Esophagus muscularis mucosa (tissue), 4 donors: ENCODE measurements at regions not wholly inside any gene's neighbourhood (a gene's known extent, or its start where the extent isn't known, plus 50 kb on each side); places are given as distances from the start of the nearest gene placed in this dataset.

Source experiments
- DNase-seq: peaks from one replicate; pipeline ENCODE4 v3.0.0-alpha.2; 2017; ENCODE audit errors: extremely low spot score
- H3K27ac ChIP-seq, 4 donors: fragments of 200-600 bp; sonication (generic); replicated peaks in 1 of 4; 1 replicate in 3 of 4; 2 replicates in 1 of 4; pipeline ENCODE4 v1.5.1; 2016 to 2019; ENCODE audit warnings: mild to moderate bottlenecking in 1 of 4
- H3K27me3 ChIP-seq, 4 donors: fragments of 200-600 bp; sonication (generic); one replicate each; pipeline versions ENCODE4 v1.5.1 to v1.6.0; 2016 to 2019
- H3K36me3 ChIP-seq, 4 donors: fragments of 200-600 bp; sonication (generic); one replicate each; pipeline ENCODE4 v1.5.1; 2016 to 2019
- H3K4me1 ChIP-seq, 4 donors: fragments of 200-600 bp; sonication (generic); one replicate each; pipeline ENCODE4 v1.5.1; 2016 to 2019
- H3K4me3 ChIP-seq, 4 donors: fragments of 200-600 bp; sonication (generic); 1 replicate in 2 of 4; 2 replicates in 2 of 4; pipeline ENCODE4 v1.5.1; 2016 to 2019; ENCODE audit warnings: mild to moderate bottlenecking in 4 of 4, moderate library complexity in 1 of 4
- H3K9me3 ChIP-seq, 4 donors: fragments of 200-600 bp; sonication (generic); 1 replicate in 3 of 4; 2 replicates in 1 of 4; pipeline ENCODE4 v1.5.1; 2016 to 2019
- CTCF ChIP-seq, 3 experiments: fragments of 200-600 bp in 2 of 3; fragments of 450-650 bp in 1 of 3; sonication (generic) in 2 of 3; IDR thresholded peaks; one replicate each; pipeline ENCODE4 v1.5.1; 2017 to 2019; ENCODE audit warnings: antibody characterized with exemption in 3 of 3, mild to moderate bottlenecking in 2 of 3, moderate library complexity in 1 of 3
- EP300 ChIP-seq: sonication (generic); formaldehyde crosslinking; IDR thresholded peaks from one replicate; pipeline ENCODE4 v1.6.1; 2017; ENCODE audit warnings: antibody characterized with exemption
- POLR2A ChIP-seq: fragments of 450-650 bp; IDR thresholded peaks from one replicate; pipeline ENCODE4 v1.6.1; 2017; ENCODE audit warnings: antibody characterized with exemption, moderate library complexity, mild to moderate bottlenecking, low read depth
- POLR2AphosphoS5 ChIP-seq, 2 donors: sonication (generic); formaldehyde crosslinking; IDR thresholded peaks; one replicate each; pipeline ENCODE4 v1.6.1; 2017; ENCODE audit warnings: antibody characterized with exemption in 2 of 2
- WGBS: methylation state at CpG from one replicate; pipeline ENCODE4 v1.1.5; 2018; 5-methylcytosine and 5-hydroxymethylcytosine counted together
- intact Hi-C: fragments of 100-400 bp; cut with DNase I; formaldehyde crosslinking; loops from one replicate; pipeline ENCODE4 v1.15.1; 2023

DNA sequence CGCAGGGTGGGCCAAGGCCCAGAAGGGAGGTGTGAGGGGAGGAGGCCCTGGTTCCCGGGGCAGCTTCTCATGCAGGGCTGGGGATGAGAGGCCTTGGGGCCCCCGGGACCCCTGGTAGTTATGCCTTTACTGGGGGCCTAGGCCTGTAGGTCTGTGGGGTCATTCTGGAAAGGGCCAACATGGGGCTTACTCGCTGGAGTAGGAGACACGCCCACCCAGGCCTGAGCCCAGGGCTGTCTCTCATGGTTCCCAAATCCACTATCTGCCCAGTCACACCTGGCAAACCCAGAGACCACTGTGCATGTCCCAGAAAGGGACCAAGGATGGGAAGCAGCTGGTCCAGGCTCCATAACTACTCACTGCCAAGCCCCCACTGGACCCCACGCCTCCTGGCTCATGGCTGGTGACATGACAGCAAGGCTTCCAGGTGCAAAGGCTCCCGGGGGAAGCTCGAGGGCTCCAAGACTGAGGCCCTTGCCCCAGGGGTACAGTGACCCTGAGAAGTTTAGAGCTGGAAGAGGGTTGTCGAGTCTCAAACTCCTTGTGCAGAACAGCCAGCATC is 64.2 kb upstream of the ATP12A start:
- Histone ChIP-seq H3K4me1 (no peaks in the 10 kb centered on the region), H3K9me3 (no peaks in the 10 kb centered on the region), H3K4me3 (no peak overlapping the region), H3K27me3 (no peaks in the 10 kb centered on the region), H3K27ac (no peak overlapping the region), H3K36me3 (no peaks in the 10 kb centered on the region)
- TF ChIP-seq CTCF (IDR thresholded peaks at IDR 0.05) (no peak), POLR2A (no peak), EP300 (no peak), POLR2AphosphoS5 (IDR thresholded peaks at IDR 0.05) (no peak)
- intact Hi-C loops, result no loop called here
- WGBS, result 75% methylated on average over 9 of the region's 9 CpGs
- DNase-seq, result no peak

GRCh38 chr13:24616514-24616913 is 63.7 kb upstream of the ATP12A start:
- H3K27ac ChIP-seq, result no peak overlapping the region
- WGBS, result 96% methylated on average over 4 of the region's 4 CpGs
- TF ChIP-seq POLR2AphosphoS5 (IDR thresholded peaks at IDR 0.05) (no peak), CTCF (IDR thresholded peaks at IDR 0.05) (no peak), POLR2A (no peak), EP300 (no peak)
- no peaks in the 10 kb centered on the region for H3K36me3 ChIP-seq
- H3K9me3 ChIP-seq, result no peaks in the 10 kb centered on the region
- intact Hi-C loops, result no loop called here
- H3K4me1 ChIP-seq, result no peaks in the 10 kb centered on the region
- no peak for DNase-seq
- no peaks in the 10 kb centered on the region for H3K27me3 ChIP-seq
- H3K4me3 ChIP-seq, result no peak overlapping the region

GRCh38 chr13:24617256-24618010 is 62.8 kb upstream of the ATP12A start:
- 81% methylated on average over 12 of the region's 12 CpGs for WGBS
- Histone ChIP-seq H3K4me3 (no peak overlapping the region), H3K4me1 (no peaks in the 10 kb centered on the region), H3K9me3 (no peaks in the 10 kb centered on the region), H3K27ac (no peak overlapping the region), H3K36me3 (no peaks in the 10 kb centered on the region), H3K27me3 (no peaks in the 10 kb centered on the region)
- intact Hi-C loops, result no loop called here
- TF ChIP-seq POLR2AphosphoS5 (IDR thresholded peaks at IDR 0.05), result no peak
- TF ChIP-seq CTCF (IDR thresholded peaks at IDR 0.05), result no peak
- no peak for TF ChIP-seq POLR2A
- no peak for TF ChIP-seq EP300
- DNase-seq, result no peak

DNA sequence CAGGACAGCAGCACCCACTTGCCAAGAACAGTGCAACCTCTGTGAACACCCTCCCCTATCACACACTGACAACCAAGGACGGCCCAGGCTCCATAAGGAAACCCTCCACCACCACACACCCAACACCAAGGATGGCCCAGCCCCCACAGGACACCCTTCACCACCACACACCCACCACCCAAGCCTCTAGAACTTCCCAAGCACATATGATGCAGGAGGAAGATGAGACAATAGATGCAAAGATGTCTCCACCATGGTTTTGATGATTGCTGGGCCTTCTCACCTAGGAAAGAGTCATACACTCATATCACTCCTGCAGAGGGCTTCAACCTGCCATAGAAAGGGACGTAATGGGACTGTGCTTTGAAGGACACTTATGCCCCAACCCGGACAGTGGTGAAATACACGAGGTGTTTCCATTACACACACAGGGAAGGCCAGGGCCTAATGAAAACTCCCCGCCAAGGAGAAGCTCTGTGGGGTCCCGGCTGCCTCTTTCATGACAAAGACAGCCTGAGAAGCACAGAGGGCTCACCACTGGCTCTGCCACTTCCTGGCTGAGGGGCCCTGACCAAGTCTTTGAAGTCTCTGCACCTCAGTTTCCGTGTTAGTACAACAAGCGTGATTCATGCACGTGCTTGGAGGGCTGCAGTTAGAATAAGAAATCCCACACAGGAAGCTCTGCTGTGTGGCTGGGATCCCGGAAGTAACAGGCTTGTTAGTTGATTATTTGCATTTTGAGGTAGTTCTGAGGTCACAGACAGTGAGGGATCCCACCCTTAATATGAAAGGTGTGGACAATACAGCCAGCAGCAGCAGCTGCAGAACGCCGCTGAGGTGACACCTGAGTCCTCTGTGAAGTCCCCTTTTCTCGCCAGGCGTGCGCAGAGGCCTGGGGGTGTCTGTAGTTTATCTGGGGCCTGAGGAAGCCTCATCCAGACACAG is 61.9 kb upstream of the ATP12A start:
- Histone ChIP-seq H3K27ac (no peak overlapping the region), H3K4me1 (no peaks in the 10 kb centered on the region), H3K36me3 (no peaks in the 10 kb centered on the region), H3K4me3 (no peak overlapping the region), H3K9me3 (no peaks in the 10 kb centered on the region), H3K27me3 (no peaks in the 10 kb centered on the region)
- intact Hi-C loops, result no loop called here
- no peak for TF ChIP-seq POLR2AphosphoS5 (IDR thresholded peaks at IDR 0.05)
- TF ChIP-seq CTCF (IDR thresholded peaks at IDR 0.05), result no peak
- TF ChIP-seq EP300, result no peak
- no peak for TF ChIP-seq POLR2A
- WGBS, result 81% methylated on average over 15 of the region's 15 CpGs
- DNase-seq, result peak; percentile 86
